HG03460 (cell line): ENCODE measurements at regions not wholly inside any gene's neighbourhood (a gene's known extent, or its start where the extent isn't known, plus 50 kb on each side); places are given as distances from the start of the nearest gene placed in this dataset.

ENCODE experiments used
- ATAC-seq: cut with Tn5 transposase; IDR thresholded peaks from one replicate; pipeline ENCODE4 v1.9.1; 2021; ENCODE audit not compliant: unreplicated experiment

GRCh38 chr14:53692451-53692850 lies 264.2 kb downstream of the BMP4 start:
- ATAC-seq = no peak

DNA sequence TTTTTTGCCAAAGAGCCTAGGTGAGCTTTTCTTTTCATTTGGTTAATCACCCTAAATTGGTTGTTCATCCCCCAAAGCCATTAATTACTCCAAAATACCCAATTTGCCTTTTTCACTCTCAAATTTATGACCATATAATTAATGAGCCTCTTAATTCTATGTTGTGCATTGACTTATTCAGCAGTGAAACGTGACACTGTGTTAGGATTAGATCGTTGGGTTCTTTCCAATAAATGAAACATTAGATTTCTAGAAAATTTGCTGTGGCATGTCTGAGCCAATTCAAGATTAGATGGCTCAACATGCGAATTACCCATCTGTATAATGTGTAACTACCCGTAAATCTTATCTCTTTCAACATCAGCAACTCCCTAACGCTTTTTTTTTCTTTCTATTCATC lies 273.4 kb downstream of the BMP4 start:
- ATAC-seq = no peak

DNA sequence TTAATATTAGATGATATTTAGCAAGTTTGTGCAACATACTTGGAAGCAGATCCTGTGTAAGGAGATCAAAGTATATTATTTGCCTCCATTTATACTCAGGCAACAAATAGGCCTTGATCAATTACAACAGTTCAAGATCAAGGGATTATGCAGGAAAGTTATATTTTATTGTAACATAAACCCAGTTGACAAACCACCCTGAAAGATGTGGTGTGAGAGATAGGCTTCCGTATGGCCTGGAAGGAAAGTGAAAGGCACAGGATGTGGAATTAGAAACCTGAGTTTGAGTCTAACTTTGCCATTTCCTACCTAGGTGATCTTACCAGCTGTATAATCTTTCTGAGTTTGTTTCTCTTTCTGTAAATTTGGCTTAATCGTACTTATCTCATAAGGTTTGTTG lies 284.1 kb downstream of the BMP4 start:
- ATAC-seq = no peak

DNA sequence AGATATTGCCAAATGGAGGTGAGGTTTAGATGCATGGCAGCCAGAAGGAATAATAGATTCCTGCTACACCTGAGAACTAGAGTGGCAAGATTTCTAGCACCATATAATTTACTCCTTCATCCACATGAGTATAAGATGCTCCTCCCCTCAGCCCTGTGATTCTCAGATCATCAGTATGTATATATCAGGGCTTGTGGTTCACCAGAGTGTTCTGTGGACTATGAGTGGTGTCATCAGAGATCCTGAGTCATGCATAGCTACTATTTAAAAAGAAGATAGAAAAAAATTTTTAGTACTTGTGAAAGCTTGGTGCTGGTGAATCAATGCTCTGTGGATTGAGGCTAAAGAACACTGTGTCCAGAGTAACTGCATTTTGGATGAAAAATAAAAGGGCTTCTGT lies 285.9 kb downstream of the BMP4 start:
- no peak for ATAC-seq

- ATAC-seq = no peak
Observed at GRCh38 chr14:53668897-53669296, 287.7 kb downstream of the BMP4 start.

DNA sequence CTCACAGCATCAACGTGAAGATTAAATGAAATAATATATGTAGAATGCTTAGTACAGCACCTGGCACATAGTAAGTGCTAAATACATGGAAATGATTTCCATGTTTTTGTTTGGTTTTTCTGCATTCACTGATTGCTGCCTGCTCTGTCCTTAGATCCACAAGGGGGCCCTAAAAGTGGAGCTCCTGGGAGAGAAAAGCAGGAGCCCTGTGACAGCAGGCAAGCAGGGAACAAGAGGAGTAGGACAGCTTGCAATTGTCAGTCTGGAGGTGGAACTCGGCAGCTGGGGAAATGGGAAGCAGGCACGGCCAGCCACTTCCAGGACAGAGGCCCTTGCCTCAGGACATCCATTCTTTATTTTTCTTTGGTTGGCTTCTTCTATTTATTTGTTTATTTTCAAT lies 292.9 kb downstream of the BMP4 start:
- ATAC-seq = no peak

DNA sequence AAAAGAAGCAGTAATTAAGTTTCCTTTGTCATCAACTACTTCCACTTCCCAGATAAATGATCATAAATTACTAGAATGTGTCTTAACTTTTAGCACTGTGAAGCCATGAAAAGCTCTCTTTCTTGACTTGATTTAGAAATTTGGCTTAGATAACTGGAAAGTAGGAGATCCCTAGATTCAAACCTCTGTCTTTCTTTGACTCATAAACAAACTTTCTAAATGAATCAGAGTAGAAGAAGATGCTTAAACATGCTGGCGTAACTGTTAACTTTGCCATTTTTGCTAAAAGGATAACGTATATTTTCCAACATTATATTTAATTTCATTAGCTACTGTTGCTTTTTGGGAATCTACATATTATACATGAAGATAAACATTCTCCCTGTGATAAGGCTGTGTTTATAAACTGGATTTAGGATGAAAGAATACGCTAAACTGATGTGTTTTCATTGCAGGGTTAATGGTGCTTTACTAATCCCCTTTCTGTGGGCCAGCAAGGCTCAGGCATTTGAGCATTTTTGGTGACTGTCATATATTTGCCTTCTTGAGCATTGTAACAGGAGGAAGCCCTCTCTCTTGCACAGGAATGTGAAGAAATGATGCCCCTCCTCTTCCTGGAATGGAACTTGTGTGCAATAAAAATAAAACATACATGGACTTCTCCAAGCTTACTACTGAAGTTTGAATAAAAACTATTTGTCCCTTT lies 301.4 kb downstream of the BMP4 start:
- ATAC-seq = no peak

- ATAC-seq = no peak
Observed at GRCh38 chr14:53652068-53652467, 304.6 kb downstream of the BMP4 start.

DNA sequence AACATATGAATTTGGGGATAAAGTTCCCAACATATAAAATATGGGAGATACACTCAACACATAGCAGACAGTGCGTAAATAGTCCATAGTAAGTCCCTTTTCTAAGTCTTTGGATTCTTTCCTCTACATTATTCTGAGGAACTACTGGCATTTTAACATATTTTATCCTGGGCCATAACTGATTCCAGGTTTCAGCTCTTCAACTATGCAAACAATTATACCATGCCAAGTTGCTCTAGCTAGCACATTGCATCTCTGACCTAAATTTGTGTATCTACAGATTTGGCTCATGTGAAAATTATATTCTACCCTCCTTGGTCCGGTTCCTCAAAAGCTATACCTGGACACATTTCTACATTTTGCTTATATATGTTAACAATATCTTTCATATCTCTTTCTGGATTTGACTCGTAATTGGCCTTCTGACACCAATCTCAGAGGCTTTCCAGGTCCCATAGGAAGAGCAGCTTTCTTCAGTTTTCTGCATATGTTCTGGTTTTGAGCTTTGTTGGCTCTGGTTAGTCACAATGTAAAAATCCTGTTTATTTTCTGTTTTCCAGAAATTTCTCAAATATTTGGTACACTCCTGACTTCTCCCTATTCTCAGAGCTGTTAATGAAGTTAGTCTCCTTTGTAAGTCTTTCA lies 305.4 kb downstream of the BMP4 start:
- no peak for ATAC-seq

- no peak for ATAC-seq
Observed at GRCh38 chr14:53646925-53647324, 309.7 kb downstream of the BMP4 start.

DNA sequence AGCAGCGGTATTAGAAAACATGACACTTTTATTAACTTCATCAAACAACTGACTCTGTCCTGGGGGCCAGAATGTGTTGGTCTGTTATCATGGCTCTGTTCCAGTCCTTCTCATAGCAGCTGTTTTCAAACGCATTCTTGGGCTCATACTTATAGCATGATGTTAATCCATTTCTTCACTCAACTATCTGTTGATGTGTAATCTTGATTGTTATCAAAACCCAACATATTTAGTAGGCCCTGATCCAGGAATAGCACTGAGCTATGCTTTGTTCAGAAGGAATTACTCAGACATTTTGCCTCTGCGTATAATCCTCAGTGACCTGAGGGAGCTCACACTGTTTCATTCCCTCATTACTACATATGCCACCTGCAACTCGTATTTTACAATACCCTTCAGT lies 315.9 kb downstream of the BMP4 start:
- ATAC-seq = no peak

DNA sequence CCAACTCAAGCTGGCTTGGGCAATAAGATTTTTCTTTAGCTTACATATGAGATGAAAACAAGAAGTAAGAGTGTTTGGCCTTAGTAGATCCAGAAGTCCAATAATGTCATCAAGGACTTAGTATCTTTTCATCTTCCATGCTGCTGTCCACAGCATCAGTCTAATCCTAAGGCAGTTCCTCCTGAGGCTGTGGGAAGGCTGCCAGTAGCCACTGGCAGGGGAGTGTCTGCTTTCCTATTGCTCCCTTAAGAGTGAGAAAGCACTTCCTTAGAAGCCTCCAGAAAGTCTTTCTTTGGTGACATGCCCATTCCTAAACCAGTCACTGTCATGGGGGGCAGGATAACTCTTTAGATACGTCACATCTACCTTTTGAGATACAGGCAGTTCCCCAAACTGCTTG lies 317.7 kb downstream of the BMP4 start:
- ATAC-seq = no peak

GRCh38 chr14:53634793-53635192 lies 321.8 kb downstream of the BMP4 start:
- no peak for ATAC-seq

- no peak for ATAC-seq
Observed at GRCh38 chr14:53630336-53630735, 326.3 kb downstream of the BMP4 start.

DNA sequence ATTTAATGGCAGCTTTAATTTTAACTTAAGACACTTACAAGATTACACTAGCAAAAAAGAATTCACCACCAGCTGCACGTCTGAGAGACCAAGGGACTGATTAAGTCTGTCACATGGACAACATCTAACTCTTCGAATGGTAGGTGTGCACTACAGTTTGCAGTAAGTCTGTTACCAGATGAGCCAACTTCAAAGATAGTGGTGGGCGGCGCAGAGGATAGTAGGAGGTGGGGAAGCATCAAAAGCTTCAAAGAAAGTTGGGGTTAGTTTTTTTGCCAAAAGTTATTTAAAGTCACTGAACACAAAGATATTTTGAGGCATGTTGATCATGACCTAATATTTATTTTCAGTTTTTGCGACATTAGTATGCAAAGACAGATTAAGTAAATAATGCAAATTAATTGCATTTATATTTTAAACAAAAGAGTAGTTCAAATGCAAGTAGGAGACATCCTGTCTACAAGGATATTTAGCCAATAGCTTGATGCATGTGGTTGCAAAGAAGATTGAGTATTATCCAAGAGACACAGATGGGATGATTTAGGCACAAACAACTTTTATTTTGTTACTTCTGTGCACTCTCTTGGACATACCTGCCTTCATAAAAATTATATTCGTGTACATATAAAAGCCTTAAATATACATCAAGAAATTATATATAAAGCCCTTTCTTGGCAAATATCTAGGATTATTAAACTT lies 327.7 kb downstream of the BMP4 start:
- ATAC-seq = no peak

GRCh38 chr14:53628261-53628660 lies 328.4 kb downstream of the BMP4 start:
- ATAC-seq = no peak

DNA sequence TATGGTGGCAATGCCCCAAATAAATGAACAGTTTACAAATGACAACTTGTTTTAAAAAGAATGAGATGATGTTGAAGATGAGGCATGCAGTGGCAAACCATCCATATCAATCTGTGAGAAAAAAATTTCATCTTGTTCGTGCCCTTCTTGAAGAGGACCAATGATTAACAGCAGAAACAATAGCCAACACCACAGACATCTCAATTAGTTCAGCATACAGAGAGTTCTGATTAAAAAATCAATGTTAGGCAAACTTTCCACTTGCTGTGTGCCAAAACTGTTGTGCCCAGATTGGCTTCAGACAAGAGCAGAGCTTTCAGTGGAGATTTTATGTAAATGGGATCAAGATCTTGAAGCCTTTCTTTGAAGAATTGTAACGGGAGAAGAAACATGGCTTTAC lies 329.9 kb downstream of the BMP4 start:
- ATAC-seq = no peak

- ATAC-seq = no peak
Observed at GRCh38 chr14:53622447-53622846, 334.2 kb downstream of the BMP4 start.

- ATAC-seq = no peak
Observed at GRCh38 chr14:53621921-53622320, 334.7 kb downstream of the BMP4 start.

DNA sequence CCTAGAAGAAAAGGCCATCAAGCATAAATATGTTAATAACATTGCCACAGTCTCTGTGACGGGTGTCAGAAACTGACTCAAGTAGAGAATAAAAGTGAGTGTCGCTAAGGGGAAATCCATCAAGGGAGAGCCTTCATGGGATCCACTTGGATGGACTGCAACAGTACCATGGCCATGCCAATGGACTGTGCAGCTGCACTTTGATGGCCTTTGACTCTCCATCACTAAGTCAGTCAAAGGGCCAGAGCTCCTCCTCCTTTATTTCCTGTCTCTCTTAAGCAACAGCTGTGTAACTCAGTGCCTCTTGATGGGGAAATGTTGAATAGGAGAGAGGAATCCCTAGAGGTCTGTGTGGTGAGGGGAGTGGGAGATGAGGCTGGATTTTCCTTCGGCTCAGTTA lies 335.2 kb downstream of the BMP4 start:
- ATAC-seq = no peak

DNA sequence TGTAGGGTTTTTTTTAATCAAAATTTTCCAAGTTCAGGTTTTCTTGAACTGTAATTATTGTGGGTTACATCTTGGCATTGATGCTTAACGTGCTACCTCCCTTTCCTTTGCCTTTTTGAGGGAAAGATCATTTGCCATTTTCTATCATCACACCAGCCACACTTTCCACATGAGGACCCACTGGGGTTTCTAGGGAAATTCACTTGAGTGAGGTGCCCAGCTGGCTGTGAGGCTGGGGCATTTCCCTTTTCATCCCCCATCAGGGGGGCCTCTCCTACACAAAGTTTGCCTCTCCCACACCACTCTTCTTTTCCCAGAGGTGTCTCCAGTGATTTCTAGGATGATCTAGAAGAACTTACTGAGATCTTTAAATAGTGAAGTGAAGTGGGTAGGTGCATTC lies 335.7 kb downstream of the BMP4 start:
- no peak for ATAC-seq

DNA sequence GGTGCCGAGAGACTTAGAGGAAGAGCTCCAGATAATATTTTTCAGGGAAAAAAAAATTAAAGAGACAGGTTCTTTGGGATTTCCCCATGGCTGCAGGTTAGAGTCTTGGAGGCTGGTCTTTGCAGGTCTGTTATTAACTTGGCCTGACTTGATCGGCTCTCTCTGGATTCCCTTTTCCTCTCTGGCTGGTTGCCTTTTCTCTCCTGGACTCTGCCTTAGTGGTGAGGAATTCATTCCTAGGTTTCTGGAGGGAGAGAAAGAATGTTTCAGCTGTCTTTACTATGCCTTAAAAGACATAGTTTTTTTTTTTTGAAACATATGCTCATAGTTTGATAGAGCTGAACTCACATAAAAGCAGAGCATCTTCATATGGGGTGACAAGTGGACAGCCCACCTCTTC lies 336.3 kb downstream of the BMP4 start:
- ATAC-seq = no peak
